Motor neuron (in vitro differentiated cells): ENCODE measurements at regions not wholly inside any gene's neighbourhood (a gene's known extent, or its start where the extent isn't known, plus 50 kb on each side); places are given as distances from the start of the nearest gene placed in this dataset.
A peak's percentile ranks its signal among the peaks of the same experiment; 100 is the strongest.

Experiments used
- ATAC-seq, 8 experiments: fragments of 200-7000 bp; cut with Tn5 transposase; replicated peaks in 6 of 8; 2 replicates each; pipeline ENCODE4 v1.8.0; 2021; ENCODE audit warnings: mild to moderate bottlenecking in 8 of 8, moderate library complexity in 8 of 8
- H3K27ac ChIP-seq, 2 donors: fragments of 250-450 bp; sonication (Bioruptor Pico); 2 replicates each; pipeline ENCODE4 v1.9.0; 2021; ENCODE audit warnings: antibody characterized with exemption in 2 of 2, mild to moderate bottlenecking in 2 of 2, moderate library complexity in 1 of 2
- H3K4me1 ChIP-seq, 2 donors: fragments of 250-450 bp; sonication (Bioruptor Pico); replicated peaks in 1 of 2; 2 replicates each; pipeline ENCODE4 v1.6.1; 2021; ENCODE audit warnings: antibody characterized with exemption in 2 of 2, mild to moderate bottlenecking in 2 of 2, moderate library complexity in 1 of 2
- H3K4me3 ChIP-seq, 5 donors: fragments of 250-450 bp; sonication (Bioruptor Pico); 2 replicates each; pipeline ENCODE4 v1.9.0; 2021; ENCODE audit warnings: antibody characterized with exemption in 5 of 5, mild to moderate bottlenecking in 5 of 5, moderate library complexity in 4 of 5
- WGBS, 10 experiments: fragments of 450-650 bp; shearing (Covaris generic); methylation state at CpG; one replicate each; pipeline ENCODE4 v1.0.0; 2022; 5-methylcytosine and 5-hydroxymethylcytosine counted together
- in situ Hi-C, 9 experiments: fragments of 400-800 bp; cut with MboI; loops; one replicate each; pipeline ENCODE4 v1.15.0; 2021; ENCODE audit warnings: low sequenced_read_pairs in 9 of 9, low pct_unique_long_range_greater_than_20kb in 2 of 9; ENCODE audit not compliant: unreplicated experiment in 9 of 9

DNA sequence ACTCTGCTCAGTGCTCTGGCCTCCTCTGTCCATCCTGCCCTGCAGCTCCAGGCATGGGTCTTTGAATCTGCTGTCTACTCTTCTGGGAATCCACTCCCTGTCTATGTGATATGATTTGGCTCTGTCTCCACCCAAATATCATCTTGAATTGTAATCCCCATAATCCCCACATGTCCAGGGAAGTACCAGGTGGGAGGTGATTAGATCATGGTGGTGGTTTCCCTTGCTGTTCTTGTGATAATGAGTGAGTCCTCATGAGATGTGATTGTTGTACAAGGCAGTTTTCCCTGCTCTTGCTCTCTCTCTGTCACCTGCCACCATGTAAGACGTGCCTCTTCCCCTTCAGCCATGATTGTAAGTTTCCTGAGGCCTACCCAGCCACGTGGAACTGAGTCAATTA, 881.8 kb upstream of the ID2 start:
- WGBS, 10 experiments: 0 to 67% (median 16%) methylated on average over 1 to 2 of the region's 2 CpGs; no CpG with 5 or more reads in 3 of the 10 experiments
- ATAC-seq: no peak

DNA sequence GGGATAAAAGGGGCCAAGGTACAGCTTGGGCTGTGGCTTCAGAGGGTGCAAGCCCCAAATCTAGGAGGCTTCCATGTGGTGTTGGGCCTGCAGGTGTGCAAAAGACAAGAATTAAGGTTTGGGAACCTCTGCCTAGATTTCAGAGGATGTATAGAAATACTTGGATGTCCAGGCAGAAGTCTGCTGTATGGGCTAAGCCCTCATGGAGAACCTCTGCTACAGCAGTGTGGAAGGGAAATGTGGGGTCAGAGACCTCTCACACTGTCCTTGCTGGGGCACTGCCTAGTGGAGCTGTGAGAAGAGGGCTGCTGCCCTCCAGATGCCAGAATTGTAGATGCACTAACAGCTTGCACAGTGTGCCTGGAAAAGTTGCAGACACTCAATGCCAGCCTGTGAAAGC, 880.6 kb upstream of the ID2 start:
- Histone ChIP-seq H3K4me1 (no peaks in the 10 kb centered on the region), H3K4me3 (no peak overlapping the region), H3K27ac (no peak overlapping the region)
- ATAC-seq: no peak
- in situ Hi-C loops: no loop called here

More for the DNA sequence above, 881.8 kb upstream of the ID2 start:
- Histone ChIP-seq H3K4me3 (no peak overlapping the region), H3K27ac (no peak overlapping the region), H3K4me1 (no peaks in the 10 kb centered on the region)
- in situ Hi-C loops: no loop called here

DNA sequence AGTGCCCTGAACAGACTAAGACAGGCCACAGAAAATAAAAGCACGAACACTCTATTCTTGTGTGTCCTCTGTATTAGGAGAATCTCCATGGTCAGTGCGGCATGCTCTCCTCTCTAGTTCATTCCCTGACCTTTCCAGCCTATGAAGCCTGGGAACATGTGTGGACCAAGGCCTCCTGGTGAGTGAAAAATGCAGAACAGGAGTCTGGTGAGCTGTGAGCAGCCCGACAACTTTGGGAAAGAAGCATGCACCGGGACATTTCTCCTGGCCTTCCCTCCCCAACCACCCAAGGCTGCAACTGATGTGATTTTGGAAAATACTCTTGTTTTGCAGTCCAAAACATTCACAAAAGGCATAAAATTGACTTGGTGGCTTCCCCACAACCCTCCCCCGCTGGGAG, 878.3 kb upstream of the ID2 start:
- Histone ChIP-seq H3K4me3 (no peak overlapping the region), H3K4me1 (no peaks in the 10 kb centered on the region), H3K27ac (no peak overlapping the region)
- ATAC-seq: no peak
- WGBS, 10 experiments: 25 to 100% (median 82%) methylated on average over 1 to 5 of the region's 5 CpGs; no CpG with 5 or more reads in 2 of the 10 experiments
- in situ Hi-C loops: no loop called here

DNA sequence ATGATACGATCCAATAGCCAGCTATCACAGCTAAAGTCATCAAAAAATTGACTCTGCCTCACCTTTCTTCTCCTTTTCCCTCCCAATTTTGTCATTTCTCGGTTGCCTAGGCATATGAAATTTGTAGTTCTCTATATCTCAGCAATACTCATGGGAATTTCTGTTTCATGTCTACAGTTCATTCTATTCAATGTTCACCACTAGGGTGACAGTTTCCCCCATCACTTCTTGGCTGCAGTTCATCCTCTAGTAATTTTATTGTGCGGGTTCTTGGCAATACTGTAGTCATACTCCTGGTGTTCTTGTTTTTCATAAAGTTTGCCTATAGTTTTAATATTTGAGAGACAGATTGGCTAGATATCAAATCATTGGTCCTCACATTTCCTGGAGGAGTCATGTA, 872.2 kb upstream of the ID2 start:
- in situ Hi-C loops: no loop called here
- Histone ChIP-seq H3K27ac (no peak overlapping the region), H3K4me3 (no peak overlapping the region), H3K4me1 (no peaks in the 10 kb centered on the region)
- WGBS, 10 experiments: 45 to 96% (median 81%) methylated on average over 2 to 3 of the region's 3 CpGs
- no peak for ATAC-seq

GRCh38 chr2:7811073-7811472, 870.8 kb upstream of the ID2 start:
- in situ Hi-C loops: no loop called here

GRCh38 chr2:7812231-7812995, 869.4 kb upstream of the ID2 start:
- H3K27ac ChIP-seq: no peak overlapping the region
- peaks cover 11 to 21% of the 10 kb centered on the region in 2 donors for H3K4me1 ChIP-seq
- 0 to 100% (median 83%) methylated on average over 1 to 2 of the region's 2 CpGs; no CpG with 5 or more reads in 2 of the 10 experiments for WGBS, 10 experiments
- no peak overlapping the region for H3K4me3 ChIP-seq
- peak in 2 of 8 experiments; percentile 58 to 80 for ATAC-seq
- in situ Hi-C loops: no loop called here

More at GRCh38 chr2:7811073-7811472, 870.8 kb upstream of the ID2 start:
- WGBS, 10 experiments: 49 to 100% (median 77%) methylated on average over 1 to 3 of the region's 3 CpGs
- Histone ChIP-seq H3K4me3 (no peak overlapping the region), H3K27ac (no peak overlapping the region), H3K4me1 (peaks cover 4 to 9% of the 10 kb centered on the region in 2 donors)
- no peak for ATAC-seq

- in situ Hi-C loops: no loop called here
- Histone ChIP-seq H3K4me1 (peaks cover 11 to 21% of the 10 kb centered on the region in 2 donors), H3K27ac (no peak overlapping the region), H3K4me3 (no peak overlapping the region)
- ATAC-seq: no peak
- 0 to 100% (median 87%) methylated on average over 1 to 8 of the region's 9 CpGs; no CpG with 5 or more reads in 2 of the 10 experiments for WGBS, 10 experiments
Measured at GRCh38 chr2:7813541-7814292, 868.1 kb upstream of the ID2 start.

DNA sequence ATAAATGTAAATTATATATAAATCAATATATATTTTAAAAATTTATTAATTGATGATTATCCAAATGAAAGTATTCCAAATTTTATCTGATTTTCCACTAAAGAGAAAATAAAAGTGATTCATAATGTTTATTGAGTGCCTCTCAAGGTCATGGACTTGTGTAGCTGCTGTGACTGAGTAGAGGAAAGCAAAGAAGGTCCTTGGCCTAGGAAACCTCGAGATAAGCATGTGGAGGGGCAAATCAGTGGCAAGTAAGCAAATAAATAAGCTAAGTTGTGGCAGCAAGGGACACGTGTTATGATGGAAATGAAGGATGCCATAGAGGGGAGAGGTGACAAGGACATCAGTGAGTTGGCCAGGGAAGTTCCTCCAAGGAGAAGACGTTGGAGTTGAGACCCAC, 866.1 kb upstream of the ID2 start:
- 0 to 100% (median 82%) methylated on average over 1 to 3 of the region's 3 CpGs; no CpG with 5 or more reads in 1 of the 10 experiments for WGBS, 10 experiments
- Histone ChIP-seq H3K4me1 (peaks cover 11 to 21% of the 10 kb centered on the region in 2 donors), H3K4me3 (no peak overlapping the region), H3K27ac (no peak overlapping the region)
- ATAC-seq: no peak
- in situ Hi-C loops: no loop called here

DNA sequence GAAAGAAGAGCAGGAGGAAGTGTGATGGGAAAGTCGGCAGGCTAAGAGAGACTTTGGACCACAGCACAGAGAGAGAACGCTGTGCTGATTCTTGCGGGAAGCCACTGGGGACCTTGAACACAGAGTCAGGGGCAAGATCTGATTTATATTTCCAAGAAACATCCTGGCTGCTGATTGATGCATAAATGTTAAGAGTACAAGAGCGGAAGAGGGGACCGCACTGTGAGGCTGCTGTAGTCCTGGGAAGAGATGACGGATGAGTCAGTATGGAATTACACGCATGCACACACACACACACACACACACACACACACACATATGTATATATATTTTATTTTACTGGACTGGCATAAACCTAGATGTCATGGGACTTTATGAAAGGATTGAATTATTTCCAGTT, 865.6 kb upstream of the ID2 start:
- Histone ChIP-seq H3K27ac (no peak overlapping the region), H3K4me3 (no peak overlapping the region), H3K4me1 (peaks cover 11 to 21% of the 10 kb centered on the region in 2 donors)
- 60 to 94% (median 82%) methylated on average over 1 to 7 of the region's 7 CpGs; no CpG with 5 or more reads in 2 of the 10 experiments for WGBS, 10 experiments
- ATAC-seq: peak in 3 of 8 experiments; percentile 57 to 89 (median 88)
- in situ Hi-C loops: no loop called here

- ATAC-seq: peak in 3 of 8 experiments; percentile 45 to 51 (median 48)
- no peak overlapping the region for H3K27ac ChIP-seq
- in situ Hi-C loops: no loop called here
- peaks cover 11 to 21% of the 10 kb centered on the region in 2 donors for H3K4me1 ChIP-seq
- H3K4me3 ChIP-seq: no peak overlapping the region
- 0 to 79% (median 49%) methylated on average over 1 to 2 of the region's 2 CpGs; no CpG with 5 or more reads in 3 of the 10 experiments for WGBS, 10 experiments
Measured at GRCh38 chr2:7816944-7817343, 864.9 kb upstream of the ID2 start.

- Histone ChIP-seq H3K4me1 (peaks cover 11 to 21% of the 10 kb centered on the region in 2 donors), H3K4me3 (no peak overlapping the region), H3K27ac (no peak overlapping the region)
- no peak for ATAC-seq
- in situ Hi-C loops: no loop called here
- WGBS, 10 experiments: 26 to 100% (median 82%) methylated on average over 1 to 5 of the region's 5 CpGs; no CpG with 5 or more reads in 1 of the 10 experiments
Measured at GRCh38 chr2:7819316-7819715, 862.5 kb upstream of the ID2 start.

GRCh38 chr2:7819850-7820249, 862.0 kb upstream of the ID2 start:
- Histone ChIP-seq H3K4me3 (no peak overlapping the region), H3K4me1 (peaks cover 11 to 21% of the 10 kb centered on the region in 2 donors), H3K27ac (no peak overlapping the region)
- ATAC-seq: no peak
- 62 to 100% (median 93%) methylated on average over 1 to 4 of the region's 4 CpGs; no CpG with 5 or more reads in 2 of the 10 experiments for WGBS, 10 experiments
- in situ Hi-C loops: no loop called here

- H3K27ac ChIP-seq: no peak overlapping the region
- no peaks in the 10 kb centered on the region for H3K4me1 ChIP-seq
- in situ Hi-C loops: no loop called here
- ATAC-seq: no peak
- 60 to 100% (median 70%) methylated on average over 1 to 2 of the region's 2 CpGs; no CpG with 5 or more reads in 6 of the 10 experiments for WGBS, 10 experiments
- no peak overlapping the region for H3K4me3 ChIP-seq
Measured at GRCh38 chr2:7824211-7824610, 857.6 kb upstream of the ID2 start.
